GM18517 (cell line): ENCODE measurements at regions not wholly inside any gene's neighbourhood (a gene's known extent, or its start where the extent isn't known, plus 50 kb on each side); places are given as distances from the start of the nearest gene placed in this dataset.
"Not testable (repeated sequence)": the region's sequence is repeated elsewhere in the genome, so short reads cannot be mapped to it uniquely, and the experiment has no call there.

Source experiments
- ATAC-seq: cut with Tn5 transposase; IDR thresholded peaks from one replicate; pipeline ENCODE4 v1.9.1; 2021; ENCODE audit warnings: mild to moderate bottlenecking, moderate library complexity; ENCODE audit not compliant: unreplicated experiment

GRCh38 chr2:180927030-180927686 is 53.2 kb upstream of the UBE2E3 start:
- ATAC-seq: no peak

- no peak for ATAC-seq
Observed at GRCh38 chr2:180925700-180926099, 54.7 kb upstream of the UBE2E3 start.

- ATAC-seq: no peak
Observed at GRCh38 chr2:180924063-180924462, 56.3 kb upstream of the UBE2E3 start.

GRCh38 chr2:180910831-180911665 is 69.4 kb upstream of the UBE2E3 start:
- ATAC-seq: no peak

GRCh38 chr2:180907731-180908130 is 72.7 kb upstream of the UBE2E3 start:
- ATAC-seq: no peak

- ATAC-seq: no peak
Observed at GRCh38 chr2:180905461-180905860, 74.9 kb upstream of the UBE2E3 start.

GRCh38 chr2:180905002-180905401 is 75.4 kb upstream of the UBE2E3 start:
- no peak for ATAC-seq

- no peak for ATAC-seq
Observed at GRCh38 chr2:180901331-180901730, 79.1 kb upstream of the UBE2E3 start.

- ATAC-seq: no peak
Observed at GRCh38 chr2:180893752-180894151, 86.7 kb upstream of the UBE2E3 start.

- no peak for ATAC-seq
Observed at GRCh38 chr2:180892091-180892490, 88.3 kb upstream of the UBE2E3 start.

- no peak for ATAC-seq
Observed at GRCh38 chr2:180891360-180891759, 89.0 kb upstream of the UBE2E3 start.

- ATAC-seq: no peak
Observed at GRCh38 chr2:180890781-180891180, 89.6 kb upstream of the UBE2E3 start.

- no peak for ATAC-seq
Observed at GRCh38 chr2:180882959-180883358, 97.4 kb upstream of the UBE2E3 start.

- ATAC-seq: no peak
Observed at GRCh38 chr2:180876506-180876905, 103.9 kb upstream of the UBE2E3 start.

GRCh38 chr2:180873219-180873618 is 107.2 kb upstream of the UBE2E3 start:
- ATAC-seq: no peak

- ATAC-seq: not testable (repeated sequence)
Observed at GRCh38 chr2:180872781-180873180, 107.6 kb upstream of the UBE2E3 start.

GRCh38 chr2:180872255-180872654 is 108.2 kb upstream of the UBE2E3 start:
- no peak for ATAC-seq

- ATAC-seq: no peak
Observed at GRCh38 chr2:180871649-180872048, 108.8 kb upstream of the UBE2E3 start.

- no peak for ATAC-seq
Observed at GRCh38 chr2:180849851-180850250, 130.6 kb upstream of the UBE2E3 start.

GRCh38 chr2:180848393-180848792 is 132.0 kb upstream of the UBE2E3 start:
- ATAC-seq: no peak

GRCh38 chr2:180846756-180847472 is 133.5 kb upstream of the UBE2E3 start:
- no peak for ATAC-seq

GRCh38 chr2:180842461-180842860 is 137.9 kb upstream of the UBE2E3 start:
- no peak for ATAC-seq
